GM12878 (cell line): ENCODE measurements at regions not wholly inside any gene's neighbourhood (a gene's known extent, or its start where the extent isn't known, plus 50 kb on each side); places are given as distances from the start of the nearest gene placed in this dataset.

ENCODE experiments used
- CTCF ChIP-seq, 3 experiments: IDR thresholded peaks in 2 of 3; conservative IDR thresholded peaks in 1 of 3; 2 replicates each; pipeline ENCODE4 v1.5.1; 2011; ENCODE audit warnings: low read depth in 3 of 3, low read length in 3 of 3, mild to moderate bottlenecking in 3 of 3, control low read depth in 2 of 3, moderate library complexity in 2 of 3, inconsistent platforms in 1 of 3, mixed read lengths in 1 of 3; ENCODE audit not compliant: control insufficient read depth in 2 of 3, insufficient read depth in 1 of 3; ENCODE audit errors: extremely low read depth in 1 of 3
- ESRRA ChIP-seq: IDR thresholded peaks from 2 replicates; pipeline ENCODE4 v1.6.1; 2012; ENCODE audit warnings: mild to moderate bottlenecking, low read length, improper control_type of control experiment
- NR2F1 ChIP-seq: fragments of 450-650 bp; conservative IDR thresholded peaks from 2 replicates; pipeline ENCODE4 v1.6.1; 2017; ENCODE audit warnings: mild to moderate bottlenecking
- STAT1 ChIP-seq: fragments of 450-650 bp; conservative IDR thresholded peaks from 2 replicates; pipeline ENCODE4 v1.6.1; 2014; ENCODE audit warnings: antibody characterized with exemption, mild to moderate bottlenecking

DNA sequence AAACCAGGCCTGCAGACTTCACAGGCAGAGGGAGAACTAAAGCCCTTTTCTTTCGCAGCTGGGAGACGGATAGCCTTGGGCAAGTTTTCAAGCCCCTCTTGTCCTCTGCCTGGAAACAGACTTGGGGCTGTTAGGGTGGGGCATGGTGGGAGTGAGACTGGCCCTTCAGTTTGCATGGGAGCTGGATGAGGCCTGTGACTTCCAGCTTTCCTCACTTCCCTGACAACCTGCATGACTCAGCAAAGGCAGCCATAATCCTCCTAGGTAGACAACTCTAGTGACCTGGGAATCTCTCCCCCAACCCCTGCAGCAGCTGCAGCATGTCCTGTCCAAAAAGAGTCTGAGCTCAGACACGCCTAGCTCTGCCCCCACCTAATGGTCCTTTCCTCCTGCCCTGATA lies 93.0 kb downstream of the POSTN start:
- TF ChIP-seq CTCF (IDR thresholded peaks at IDR 0.05 in 2 of 3, conservative IDR thresholded peaks at IDR 0.05 in 1 of 3; ENCODE audit: control insufficient read depth in 2 of 3, extremely low read depth in 1 of 3, insufficient read depth in 1 of 3, low read depth in 3 of 3, low read length in 3 of 3) (no peak), ESRRA (no peak), NR2F1 (no peak), STAT1 (no peak)
